Cardiac muscle cell (in vitro differentiated cells and primary cell): ENCODE measurements at regions not wholly inside any gene's neighbourhood (a gene's known extent, or its start where the extent isn't known, plus 50 kb on each side); places are given as distances from the start of the nearest gene placed in this dataset.
"Not testable (repeated sequence)": the region's sequence is repeated elsewhere in the genome, so short reads cannot be mapped to it uniquely, and the experiment has no call there.

Experiments
- DNase-seq, 2 donors: peaks; one replicate each; pipeline versions ENCODE4 v3.0.0 to v3.0.0-alpha.2; 2010 to 2017; ENCODE audit warnings: low read depth in 1 of 2, low spot score in 1 of 2
- H3K27ac ChIP-seq: fragments of 200-600 bp; sonication (generic); 2 replicates; pipeline ENCODE4 v1.5.1; 2016
- H3K27me3 ChIP-seq: fragments of 200-600 bp; sonication (generic); 2 replicates; pipeline ENCODE4 v1.6.0; 2016; ENCODE audit warnings: control low read depth
- H3K36me3 ChIP-seq: fragments of 200-600 bp; sonication (generic); 2 replicates; pipeline ENCODE4 v1.5.1; 2016; ENCODE audit warnings: control low read depth
- H3K4me1 ChIP-seq: fragments of 200-600 bp; sonication (generic); 2 replicates; pipeline ENCODE4 v1.8.1; 2017; ENCODE audit warnings: low read depth, mild to moderate bottlenecking, mixed run types
- H3K4me3 ChIP-seq: fragments of 200-600 bp; sonication (generic); 2 replicates; pipeline ENCODE4 v1.5.1; 2016; ENCODE audit warnings: mild to moderate bottlenecking
- H3K9me3 ChIP-seq: fragments of 200-600 bp; sonication (generic); 2 replicates; pipeline ENCODE4 v1.5.1; 2017; ENCODE audit warnings: low read depth, mild to moderate bottlenecking, control low read depth
- TF ChIP-seq, protein P1 (sequence below): IDR thresholded peaks from 2 replicates; pipeline ENCODE4 v1.5.1; 2012; ENCODE audit warnings: low read depth, mild to moderate bottlenecking, low read length

DNA sequence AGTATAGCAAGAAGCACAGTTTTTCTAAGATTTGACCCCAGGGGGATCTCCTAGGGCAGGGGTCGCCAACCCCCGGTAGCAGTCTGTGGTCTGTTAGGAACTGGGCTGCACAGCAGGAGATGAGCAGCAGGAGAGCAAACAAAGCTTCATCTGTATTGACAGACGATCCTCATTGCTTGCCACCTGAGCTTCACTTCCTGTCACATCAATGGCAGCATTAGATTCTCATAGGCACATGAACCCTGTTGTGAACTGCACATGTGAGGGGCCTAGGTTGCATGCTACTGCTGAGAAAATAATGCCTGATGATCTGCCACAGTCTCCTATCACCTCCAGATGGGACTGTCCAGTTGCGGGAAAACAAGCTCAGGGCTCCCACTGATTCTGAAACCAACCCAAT lies 136.2 kb downstream of the RGPD3 start:
- no peak for DNase-seq
- Histone ChIP-seq H3K27me3 (no peaks in the 10 kb centered on the region), H3K4me1 (no peaks in the 10 kb centered on the region)

GRCh38 chr2:106330384-106331261 lies 136.5 kb upstream of the UXS1 start:
- not testable (repeated sequence) for H3K36me3 ChIP-seq, DNase-seq, H3K4me1 ChIP-seq, H3K9me3 ChIP-seq, H3K4me3 ChIP-seq, H3K27ac ChIP-seq, H3K27me3 ChIP-seq

More for the DNA sequence above, 136.2 kb downstream of the RGPD3 start:
- Histone ChIP-seq H3K36me3 (no peaks in the 10 kb centered on the region), H3K4me3 (no peak overlapping the region), H3K27ac (no peak overlapping the region), H3K9me3 (no peaks in the 10 kb centered on the region)
- TF ChIP-seq, protein P1, sequence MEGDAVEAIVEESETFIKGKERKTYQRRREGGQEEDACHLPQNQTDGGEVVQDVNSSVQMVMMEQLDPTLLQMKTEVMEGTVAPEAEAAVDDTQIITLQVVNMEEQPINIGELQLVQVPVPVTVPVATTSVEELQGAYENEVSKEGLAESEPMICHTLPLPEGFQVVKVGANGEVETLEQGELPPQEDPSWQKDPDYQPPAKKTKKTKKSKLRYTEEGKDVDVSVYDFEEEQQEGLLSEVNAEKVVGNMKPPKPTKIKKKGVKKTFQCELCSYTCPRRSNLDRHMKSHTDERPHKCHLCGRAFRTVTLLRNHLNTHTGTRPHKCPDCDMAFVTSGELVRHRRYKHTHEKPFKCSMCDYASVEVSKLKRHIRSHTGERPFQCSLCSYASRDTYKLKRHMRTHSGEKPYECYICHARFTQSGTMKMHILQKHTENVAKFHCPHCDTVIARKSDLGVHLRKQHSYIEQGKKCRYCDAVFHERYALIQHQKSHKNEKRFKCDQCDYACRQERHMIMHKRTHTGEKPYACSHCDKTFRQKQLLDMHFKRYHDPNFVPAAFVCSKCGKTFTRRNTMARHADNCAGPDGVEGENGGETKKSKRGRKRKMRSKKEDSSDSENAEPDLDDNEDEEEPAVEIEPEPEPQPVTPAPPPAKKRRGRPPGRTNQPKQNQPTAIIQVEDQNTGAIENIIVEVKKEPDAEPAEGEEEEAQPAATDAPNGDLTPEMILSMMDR: no peak

DNA sequence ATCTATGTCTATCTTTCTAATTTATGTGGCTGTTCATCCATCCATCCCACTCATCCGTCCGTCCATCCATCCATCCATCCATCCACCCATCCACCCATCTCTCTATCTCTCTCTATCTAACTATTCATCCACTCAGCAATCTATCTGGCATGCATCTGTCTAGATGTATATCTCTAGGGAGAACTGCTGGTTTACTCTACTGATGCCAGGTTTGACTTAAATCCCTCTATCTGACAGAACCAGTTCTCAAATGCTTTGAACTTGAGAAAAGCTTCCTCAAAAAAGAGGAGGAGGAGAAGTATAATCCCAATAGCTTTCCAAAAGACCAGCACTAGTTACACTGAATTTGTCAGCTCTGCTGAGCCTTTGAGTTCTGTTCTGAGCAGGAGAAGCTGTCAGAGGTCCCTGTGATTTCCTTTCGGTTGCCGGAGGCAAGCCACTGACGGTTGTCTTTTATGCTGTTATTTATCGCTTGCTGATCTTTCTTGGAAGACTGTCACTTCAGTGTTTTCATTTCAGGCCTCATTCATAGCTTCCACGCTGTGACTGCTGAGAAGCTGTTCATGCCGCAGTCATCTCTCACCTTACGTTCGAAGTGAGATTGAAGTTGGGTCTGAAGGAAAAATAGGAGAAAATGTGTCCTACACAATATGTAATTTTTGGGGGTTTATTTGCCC lies 129.4 kb upstream of the UXS1 start:
- H3K4me1 ChIP-seq: no peaks in the 10 kb centered on the region
- TF ChIP-seq, protein P1: no peak
- H3K27ac ChIP-seq: no peak overlapping the region
- H3K27me3 ChIP-seq: no peaks in the 10 kb centered on the region
- no peaks in the 10 kb centered on the region for H3K9me3 ChIP-seq
- DNase-seq: no peak
- H3K4me3 ChIP-seq: no peak overlapping the region
- no peaks in the 10 kb centered on the region for H3K36me3 ChIP-seq

DNA sequence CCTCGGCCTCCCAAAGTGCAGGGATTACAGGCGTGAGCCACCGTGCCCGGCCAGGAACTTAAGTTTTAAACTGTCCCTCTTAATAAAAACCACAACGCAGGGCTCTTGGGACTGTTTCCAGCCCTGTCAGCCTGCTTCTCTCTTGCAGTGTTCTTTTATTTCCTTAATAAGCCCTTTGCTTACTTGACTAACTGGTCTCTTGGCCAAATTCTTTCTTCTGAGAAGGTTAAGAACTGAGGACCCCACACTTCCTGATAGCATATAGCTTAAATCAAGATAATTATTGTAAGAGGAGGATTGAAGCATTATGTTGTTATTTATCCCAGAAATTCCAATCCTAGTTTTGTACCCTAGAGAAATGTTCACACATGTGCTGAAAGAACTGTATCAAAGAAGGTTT lies 128.2 kb upstream of the UXS1 start:
- Histone ChIP-seq H3K4me1 (no peaks in the 10 kb centered on the region), H3K9me3 (no peaks in the 10 kb centered on the region), H3K4me3 (no peak overlapping the region), H3K36me3 (no peaks in the 10 kb centered on the region), H3K27me3 (no peaks in the 10 kb centered on the region), H3K27ac (no peak overlapping the region)
- DNase-seq: no peak
- TF ChIP-seq, protein P1: no peak

DNA sequence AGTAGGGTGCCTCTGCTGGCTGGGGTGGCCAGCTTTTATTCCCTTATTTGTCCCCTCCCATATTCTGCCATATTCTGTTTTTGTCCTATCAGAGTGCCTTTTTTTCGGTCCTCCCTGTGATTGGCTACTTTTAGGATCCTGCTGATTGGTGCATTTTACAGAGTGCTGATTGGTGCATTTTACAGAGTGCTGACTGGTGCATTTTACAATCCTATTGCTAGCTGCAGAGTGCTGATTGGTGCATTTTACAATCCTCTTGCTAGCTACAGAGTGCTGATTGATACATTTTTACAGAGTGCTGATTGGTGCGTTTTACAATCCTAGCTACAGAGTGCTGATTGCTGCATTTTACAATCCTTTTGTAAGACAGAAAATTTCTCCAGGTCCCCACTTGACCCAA lies 126.3 kb upstream of the UXS1 start:
- H3K4me1 ChIP-seq, H3K4me3 ChIP-seq, H3K36me3 ChIP-seq, H3K27me3 ChIP-seq, DNase-seq, H3K27ac ChIP-seq, H3K9me3 ChIP-seq: not testable (repeated sequence)

DNA sequence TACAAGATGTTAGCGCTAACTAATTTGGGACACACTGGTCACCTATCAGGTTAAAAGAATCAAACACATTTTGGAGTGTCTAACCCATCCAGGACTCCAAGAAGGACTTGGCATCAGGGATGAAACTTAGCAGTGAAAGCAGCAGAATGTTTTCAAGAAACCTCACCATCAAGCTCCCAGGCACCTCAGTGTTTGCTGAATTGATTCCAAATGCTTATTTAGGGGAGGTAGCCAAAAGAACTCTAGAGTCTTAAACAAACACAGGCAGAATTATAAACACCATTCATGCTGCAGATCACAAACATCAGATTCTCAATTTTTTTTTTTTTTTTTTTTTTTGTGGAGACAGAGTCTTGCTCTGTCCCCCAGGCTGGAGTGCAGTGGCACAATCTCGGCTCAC lies 122.8 kb upstream of the UXS1 start:
- TF ChIP-seq, protein P1: no peak
- Histone ChIP-seq H3K27ac (no peak overlapping the region), H3K9me3 (no peaks in the 10 kb centered on the region), H3K27me3 (no peaks in the 10 kb centered on the region), H3K36me3 (no peaks in the 10 kb centered on the region), H3K4me3 (no peak overlapping the region), H3K4me1 (no peaks in the 10 kb centered on the region)
- DNase-seq: no peak
